AG04450 (cell line): ENCODE measurements at regions not wholly inside any gene's neighbourhood (a gene's known extent, or its start where the extent isn't known, plus 50 kb on each side); places are given as distances from the start of the nearest gene placed in this dataset.

Experiments
- CTCF ChIA-PET: fragments of 300-600, 350-600 bp; formaldehyde crosslinking; extraction: SDS; loops from one replicate; lab custom pipeline; 2022; ENCODE audit warnings: antibody characterized with exemption, inconsistent platforms; lab: Charles Lee
- POLR2A ChIA-PET: fragments of 350-600 bp; formaldehyde crosslinking; extraction: SDS; loops from one replicate; lab custom pipeline; 2021; ENCODE audit warnings: antibody characterized with exemption, inconsistent platforms; lab: Yijun Ruan, JAX
- DNase-seq: peaks from one replicate; pipeline ENCODE4 v3.0.0-alpha.2; 2011; ENCODE audit warnings: low read depth, low spot score
- H3K27ac ChIP-seq: one replicate; pipeline ENCODE4 v1.5.1; 2012; ENCODE audit warnings: low read depth, low read length, control low read depth
- H3K27me3 ChIP-seq: one replicate; pipeline ENCODE4 v1.6.0; 2012; ENCODE audit warnings: low read length; ENCODE audit not compliant: control insufficient read depth, insufficient read depth
- H3K4me3 ChIP-seq: 2 replicates; pipeline ENCODE4 v1.5.1; 2011; ENCODE audit warnings: mild to moderate bottlenecking, low read depth, low read length, control low read depth
- H3K9me3 ChIP-seq: 2 replicates; pipeline ENCODE4 v1.5.1; 2012; ENCODE audit warnings: low read length; ENCODE audit not compliant: control insufficient read depth, insufficient read depth
- CTCF ChIP-seq: IDR thresholded peaks from 2 replicates; pipeline ENCODE4 v1.5.1; 2011; ENCODE audit warnings: low read depth, low read length, control low read depth, inconsistent platforms

GRCh38 chr3:27827041-27827440 is 104.9 kb upstream of the EOMES start:
- Histone ChIP-seq H3K9me3 (no peaks in the 10 kb centered on the region), H3K27me3 (no peaks in the 10 kb centered on the region), H3K27ac (no peak overlapping the region), H3K4me3 (no peak overlapping the region)
- ChIA-PET CTCF (no interaction called here), POLR2A (no interaction called here)
- no peak for DNase-seq
- TF ChIP-seq CTCF, result no peak

- CTCF ChIA-PET, result interaction anchor here (0.9 kb wide), 1 partner anchor 10 kb away, joined by 3 read pairs; no protein-coding TSS in a partner anchor
- H3K9me3 ChIP-seq, result no peaks in the 10 kb centered on the region
- DNase-seq, result no peak
These were observed 118.9 kb upstream of the EOMES start for GRCh38 chr3:27840807-27841594.

GRCh38 chr3:27844052-27844675 is 122.0 kb upstream of the EOMES start:
- POLR2A ChIA-PET, result no interaction called here
- Histone ChIP-seq H3K9me3 (no peaks in the 10 kb centered on the region), H3K27ac (no peak overlapping the region), H3K27me3 (no peaks in the 10 kb centered on the region), H3K4me3 (no peak overlapping the region)
- CTCF ChIA-PET, result no interaction called here
- no peak for DNase-seq
- TF ChIP-seq CTCF, result no peak

More at GRCh38 chr3:27840807-27841594, 118.9 kb upstream of the EOMES start:
- no peak for TF ChIP-seq CTCF
- no peak overlapping the region for H3K27ac ChIP-seq
- no peak overlapping the region for H3K4me3 ChIP-seq
- POLR2A ChIA-PET, result no interaction called here
- no peaks in the 10 kb centered on the region for H3K27me3 ChIP-seq

GRCh38 chr3:27847697-27848096 is 125.6 kb upstream of the EOMES start:
- Histone ChIP-seq H3K27me3 (no peaks in the 10 kb centered on the region), H3K9me3 (no peaks in the 10 kb centered on the region), H3K27ac (no peak overlapping the region), H3K4me3 (no peak overlapping the region)
- TF ChIP-seq CTCF, result no peak
- CTCF ChIA-PET, result no interaction called here
- DNase-seq, result no peak
- POLR2A ChIA-PET, result no interaction called here

- CTCF ChIA-PET, result no interaction called here
- no peak for DNase-seq
- no peaks in the 10 kb centered on the region for H3K27me3 ChIP-seq
- H3K27ac ChIP-seq, result no peak overlapping the region
- no peaks in the 10 kb centered on the region for H3K9me3 ChIP-seq
- no peak overlapping the region for H3K4me3 ChIP-seq
- no peak for TF ChIP-seq CTCF
- POLR2A ChIA-PET, result no interaction called here
These were observed 126.7 kb upstream of the EOMES start for GRCh38 chr3:27848826-27849225.
